Mesendoderm (in vitro differentiated cells): ENCODE measurements at regions not wholly inside any gene's neighbourhood (a gene's known extent, or its start where the extent isn't known, plus 50 kb on each side); places are given as distances from the start of the nearest gene placed in this dataset.

Experiments
- DNase-seq: peaks from one replicate; pipeline ENCODE4 v3.0.0; 2013
- H2AK5ac ChIP-seq: 2 replicates; pipeline ENCODE4 v1.6.1; 2013; ENCODE audit warnings: low read length, inconsistent platforms
- H2BK120ac ChIP-seq: 2 replicates; pipeline ENCODE4 v1.6.1; 2013; ENCODE audit warnings: low read depth, mild to moderate bottlenecking, low read length, moderate library complexity, mixed read lengths
- H2BK15ac ChIP-seq: replicated peaks from 2 replicates; pipeline ENCODE4 v1.6.1; 2013; ENCODE audit warnings: low read depth, mild to moderate bottlenecking, moderate library complexity
- H2BK5ac ChIP-seq: 2 replicates; pipeline ENCODE4 v1.6.1; 2013; ENCODE audit warnings: low read length, inconsistent platforms
- H3K18ac ChIP-seq: 2 replicates; pipeline ENCODE4 v1.6.1; 2013; ENCODE audit warnings: mild to moderate bottlenecking, low read length, mixed read lengths
- H3K23ac ChIP-seq: one replicate; pipeline ENCODE4 v1.6.1; 2013; ENCODE audit warnings: low read length
- H3K27ac ChIP-seq: 2 replicates; pipeline ENCODE4 v1.5.1; 2013; ENCODE audit warnings: low read depth, mild to moderate bottlenecking, inconsistent platforms, low read length, moderate library complexity
- H3K27me3 ChIP-seq: 2 replicates; pipeline ENCODE4 v1.6.1; 2013; ENCODE audit warnings: low read length, control low read depth, mild to moderate bottlenecking, inconsistent platforms; ENCODE audit not compliant: insufficient read depth, poor library complexity
- H3K36me3 ChIP-seq: 2 replicates; pipeline ENCODE4 v1.6.1; 2013; ENCODE audit warnings: low read length, inconsistent platforms; ENCODE audit not compliant: control insufficient read depth, insufficient read depth
- H3K4ac ChIP-seq: one replicate; pipeline ENCODE4 v1.6.1; 2013; ENCODE audit warnings: low read depth, mild to moderate bottlenecking, low read length, moderate library complexity
- H3K4me1 ChIP-seq: 2 replicates; pipeline ENCODE4 v1.6.1; 2013; ENCODE audit warnings: low read depth, low read length, inconsistent platforms; ENCODE audit not compliant: control insufficient read depth
- H3K4me2 ChIP-seq: 2 replicates; pipeline ENCODE4 v1.6.1; 2013; ENCODE audit warnings: low read length
- H3K4me3 ChIP-seq: 2 replicates; pipeline ENCODE4 v1.5.1; 2013; ENCODE audit warnings: mild to moderate bottlenecking, low read length
- H3K56ac ChIP-seq: one replicate; pipeline ENCODE4 v1.6.1; 2013; ENCODE audit warnings: low read length
- H3K79me1 ChIP-seq: 2 replicates; pipeline ENCODE4 v1.6.1; 2013; ENCODE audit warnings: low read length, inconsistent platforms
- H3K79me2 ChIP-seq: 2 replicates; pipeline ENCODE4 v1.6.1; 2013; ENCODE audit warnings: mild to moderate bottlenecking, low read length; ENCODE audit not compliant: control insufficient read depth, insufficient read depth
- H3K9ac ChIP-seq: 2 replicates; pipeline ENCODE4 v1.6.1; 2013; ENCODE audit warnings: low read length, inconsistent platforms
- H4K5ac ChIP-seq: one replicate; pipeline ENCODE4 v1.6.1; 2013; ENCODE audit warnings: low read length
- H4K8ac ChIP-seq: one replicate; pipeline ENCODE4 v1.6.1; 2013; ENCODE audit warnings: low read depth, mild to moderate bottlenecking, control low read depth, low read length, moderate library complexity
- WGBS: extraction: QIAGEN DNeasy Blood & Tissue Kit; methylation state at CpG from one replicate; pipeline ENCODE4 v1.1.7; 2013; ENCODE audit warnings: low lambda C conversion rate, missing lambda C conversion rate; ENCODE audit not compliant: insufficient coverage; ENCODE audit errors: extremely low coverage; 5-methylcytosine and 5-hydroxymethylcytosine counted together

DNA sequence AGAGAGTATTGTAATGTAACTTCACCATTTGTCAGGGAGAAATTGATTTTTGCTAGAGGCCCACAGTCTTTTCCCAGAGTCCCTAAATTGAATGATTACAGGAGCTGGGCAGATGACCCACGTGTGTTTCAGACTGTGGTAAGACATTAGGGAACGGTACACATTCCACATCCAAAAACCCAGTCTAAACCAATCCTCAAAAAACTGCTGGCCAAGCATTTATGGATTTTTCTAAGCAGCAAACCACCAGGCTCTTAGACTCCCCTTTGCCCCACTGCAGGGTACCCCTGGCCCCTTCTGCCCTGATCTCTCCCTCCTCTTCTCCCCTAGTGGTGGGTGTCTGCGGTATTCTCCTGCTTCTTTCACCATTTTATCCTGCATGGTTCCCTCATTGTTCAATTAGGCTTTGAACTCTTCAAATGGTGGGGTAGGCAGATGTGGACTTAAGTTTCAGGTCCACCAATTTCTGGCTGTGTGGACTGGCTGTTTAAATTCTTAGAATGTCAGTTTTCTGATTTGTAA lies 135.5 kb upstream of the SORCS3 start:
- Histone ChIP-seq H3K79me1 (no peaks in the 10 kb centered on the region), H3K4me3 (no peak overlapping the region), H4K5ac (no peak overlapping the region), H4K8ac (no peak overlapping the region), H3K27me3 (no peaks in the 10 kb centered on the region), H2BK5ac (no peak overlapping the region), H3K18ac (no peak overlapping the region), H3K4me2 (no peak overlapping the region), H3K4ac (no peak overlapping the region), H3K56ac (no peak overlapping the region), H2AK5ac (no peak overlapping the region), H3K23ac (no peak overlapping the region), H2BK120ac (no peak overlapping the region), H3K36me3 (no peaks in the 10 kb centered on the region), H3K9ac (no peak overlapping the region), H3K27ac (no peak overlapping the region), H3K79me2 (no peaks in the 10 kb centered on the region), H3K4me1 (no peaks in the 10 kb centered on the region), H2BK15ac (no peak overlapping the region)
- no CpG with 5 or more reads among the region's 3 CpGs for WGBS
- no peak for DNase-seq

DNA sequence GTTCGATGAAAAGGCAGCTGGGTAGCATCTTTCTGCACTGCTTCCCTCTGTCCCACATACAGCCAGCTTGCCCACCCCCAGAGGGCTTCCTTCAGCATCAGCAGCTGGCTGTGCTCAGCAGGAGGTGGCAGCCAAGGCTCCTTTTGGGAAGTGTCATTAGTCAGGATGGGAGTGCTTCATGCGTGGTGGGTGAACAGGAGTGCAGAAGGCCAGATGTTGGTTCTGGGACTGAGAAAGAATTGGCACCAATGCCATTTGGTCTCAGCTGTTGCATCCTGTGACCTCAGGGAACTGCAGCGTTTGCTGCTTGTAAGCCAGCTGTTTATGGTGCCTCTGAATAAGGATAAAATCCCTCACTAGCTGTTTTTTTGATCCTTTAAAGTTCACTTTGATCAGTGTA lies 131.1 kb upstream of the SORCS3 start:
- no CpG with 5 or more reads among the region's 3 CpGs for WGBS
- H4K5ac ChIP-seq, result no peak overlapping the region
- no peaks in the 10 kb centered on the region for H3K79me1 ChIP-seq
- no peak overlapping the region for H3K18ac ChIP-seq
- H3K56ac ChIP-seq, result no peak overlapping the region
- no peaks in the 10 kb centered on the region for H3K27me3 ChIP-seq
- H3K4me3 ChIP-seq, result no peak overlapping the region
- H3K9ac ChIP-seq, result no peak overlapping the region
- no peak overlapping the region for H3K4ac ChIP-seq
- H3K4me2 ChIP-seq, result no peak overlapping the region
- H4K8ac ChIP-seq, result no peak overlapping the region
- H2BK120ac ChIP-seq, result no peak overlapping the region
- H2BK15ac ChIP-seq, result no peak overlapping the region
- H3K79me2 ChIP-seq, result no peaks in the 10 kb centered on the region
- no peak overlapping the region for H3K23ac ChIP-seq
- no peaks in the 10 kb centered on the region for H3K36me3 ChIP-seq
- no peak overlapping the region for H3K27ac ChIP-seq
- no peaks in the 10 kb centered on the region for H3K4me1 ChIP-seq
- H2AK5ac ChIP-seq, result no peak overlapping the region
- no peak overlapping the region for H2BK5ac ChIP-seq
- no peak for DNase-seq

DNA sequence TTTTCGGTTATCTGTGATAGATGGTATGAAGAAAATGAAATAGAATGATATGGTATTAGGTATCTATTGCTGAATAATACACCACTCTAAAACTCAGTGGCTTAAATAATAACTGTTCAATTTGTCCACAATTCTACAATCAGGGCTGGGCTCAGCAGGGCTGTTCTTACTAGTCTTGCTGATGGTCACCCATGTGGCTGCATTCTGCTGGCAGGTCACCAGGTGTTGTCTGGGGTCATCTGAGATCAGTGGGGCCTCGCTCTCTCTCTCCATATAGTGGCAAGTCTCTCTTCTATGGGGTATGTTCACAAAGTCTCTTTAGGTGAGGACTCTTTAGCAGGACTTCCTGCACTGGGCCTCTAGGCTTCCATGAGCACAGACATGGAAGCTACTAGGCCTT lies 130.4 kb upstream of the SORCS3 start:
- no peak overlapping the region for H3K4me2 ChIP-seq
- H3K27me3 ChIP-seq, result no peaks in the 10 kb centered on the region
- H3K18ac ChIP-seq, result no peak overlapping the region
- H3K4me1 ChIP-seq, result peaks cover 3% of the 10 kb centered on the region
- H3K23ac ChIP-seq, result no peak overlapping the region
- no peak overlapping the region for H3K9ac ChIP-seq
- no peaks in the 10 kb centered on the region for H3K79me1 ChIP-seq
- H2BK120ac ChIP-seq, result no peak overlapping the region
- H3K36me3 ChIP-seq, result no peaks in the 10 kb centered on the region
- H2BK5ac ChIP-seq, result no peak overlapping the region
- no CpG with 5 or more reads among the region's 2 CpGs for WGBS
- no peaks in the 10 kb centered on the region for H3K79me2 ChIP-seq
- H2BK15ac ChIP-seq, result no peak overlapping the region
- H4K8ac ChIP-seq, result no peak overlapping the region
- H2AK5ac ChIP-seq, result no peak overlapping the region
- no peak overlapping the region for H4K5ac ChIP-seq
- H3K56ac ChIP-seq, result no peak overlapping the region
- no peak overlapping the region for H3K27ac ChIP-seq
- no peak for DNase-seq
- H3K4ac ChIP-seq, result no peak overlapping the region
- no peak overlapping the region for H3K4me3 ChIP-seq

DNA sequence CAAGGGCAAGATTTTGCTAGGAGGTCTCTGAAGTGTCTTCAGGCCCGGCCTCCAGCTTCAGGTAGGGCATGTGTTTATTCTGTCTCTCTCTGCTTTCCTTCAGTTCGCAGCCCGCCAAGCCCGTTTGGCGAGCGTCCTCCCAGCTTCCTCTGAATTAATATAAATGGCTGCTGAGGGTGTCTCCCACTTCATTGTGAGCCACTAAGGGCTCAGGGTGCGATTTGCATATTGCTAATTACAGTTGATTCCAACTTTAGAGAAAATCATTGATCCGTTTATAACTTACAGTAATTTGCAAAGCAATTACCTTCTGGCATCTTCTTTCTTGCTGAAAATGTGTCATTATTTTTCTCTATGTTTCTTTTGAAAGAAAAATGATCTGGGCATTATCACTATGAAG lies 128.3 kb upstream of the SORCS3 start:
- Histone ChIP-seq H3K27ac (no peak overlapping the region), H3K4me3 (no peak overlapping the region), H3K27me3 (no peaks in the 10 kb centered on the region), H2BK15ac (no peak overlapping the region), H3K9ac (no peak overlapping the region), H3K79me2 (no peaks in the 10 kb centered on the region), H2AK5ac (no peak overlapping the region), H3K18ac (no peak overlapping the region), H3K4me2 (no peak overlapping the region), H3K4ac (no peak overlapping the region), H3K4me1 (peaks cover 3% of the 10 kb centered on the region), H3K79me1 (no peaks in the 10 kb centered on the region), H2BK5ac (no peak overlapping the region), H4K8ac (no peak overlapping the region), H3K56ac (no peak overlapping the region), H3K36me3 (no peaks in the 10 kb centered on the region), H2BK120ac (no peak overlapping the region), H4K5ac (no peak overlapping the region), H3K23ac (no peak overlapping the region)
- no CpG with 5 or more reads among the region's 8 CpGs for WGBS
- no peak for DNase-seq

DNA sequence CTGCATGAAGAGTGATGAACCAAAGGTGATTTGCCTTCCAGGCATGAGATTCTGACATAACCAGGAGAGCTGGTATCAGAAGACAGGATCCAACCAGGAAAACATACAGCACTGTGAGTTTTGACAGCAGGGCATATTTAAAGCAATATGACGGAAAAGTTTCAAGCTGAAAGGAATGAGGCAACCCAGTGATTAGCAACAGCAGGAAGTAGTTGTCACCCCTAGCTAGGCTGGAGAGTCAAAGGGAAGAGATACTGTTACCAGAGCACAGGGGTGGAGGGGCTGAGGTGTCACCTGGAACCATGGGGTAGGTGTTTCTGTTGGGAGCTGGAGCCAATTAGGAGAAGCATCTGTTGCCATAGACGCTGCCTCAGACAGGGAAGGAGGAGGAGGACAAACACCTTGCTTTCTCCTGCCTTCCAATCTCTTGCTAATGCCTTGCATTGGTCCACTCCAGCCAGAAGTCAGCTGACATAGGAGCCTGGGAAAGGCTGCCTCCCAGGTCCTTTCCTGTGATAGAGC lies 125.4 kb upstream of the SORCS3 start:
- no peak overlapping the region for H3K4me2 ChIP-seq
- H2BK15ac ChIP-seq, result no peak overlapping the region
- no peak overlapping the region for H3K4me3 ChIP-seq
- H4K8ac ChIP-seq, result no peak overlapping the region
- H3K23ac ChIP-seq, result no peak overlapping the region
- WGBS, result no CpG with 5 or more reads among the region's 2 CpGs
- H2BK5ac ChIP-seq, result no peak overlapping the region
- no peak overlapping the region for H2BK120ac ChIP-seq
- H3K36me3 ChIP-seq, result no peaks in the 10 kb centered on the region
- no peaks in the 10 kb centered on the region for H3K79me2 ChIP-seq
- H3K27ac ChIP-seq, result no peak overlapping the region
- no peaks in the 10 kb centered on the region for H3K79me1 ChIP-seq
- H3K4ac ChIP-seq, result no peak overlapping the region
- DNase-seq, result peak; percentile 93
- H3K27me3 ChIP-seq, result no peaks in the 10 kb centered on the region
- no peak overlapping the region for H3K18ac ChIP-seq
- no peak overlapping the region for H4K5ac ChIP-seq
- H3K9ac ChIP-seq, result no peak overlapping the region
- H3K4me1 ChIP-seq, result peaks cover 3% of the 10 kb centered on the region
- H3K56ac ChIP-seq, result no peak overlapping the region
- no peak overlapping the region for H2AK5ac ChIP-seq

DNA sequence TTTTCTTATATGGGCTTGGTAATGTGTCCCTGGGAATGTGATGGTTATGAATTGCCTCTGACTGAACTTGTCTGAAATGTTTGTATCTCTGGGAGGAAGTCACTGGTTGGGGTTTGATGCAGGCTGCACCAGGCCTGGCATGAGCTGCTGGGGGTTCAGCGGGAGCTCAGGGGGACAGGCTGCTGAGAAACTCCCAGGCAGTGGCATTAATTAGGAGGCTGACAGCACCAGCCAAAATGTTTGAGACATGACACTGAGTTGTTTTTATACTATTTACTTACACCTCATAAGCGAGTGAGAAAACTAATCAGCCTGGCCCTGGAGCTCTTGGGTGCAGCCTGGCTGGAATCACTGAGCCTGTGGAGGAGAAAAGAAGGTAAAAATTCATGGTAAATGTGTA lies 124.1 kb upstream of the SORCS3 start:
- Histone ChIP-seq H3K4me2 (no peak overlapping the region), H4K8ac (no peak overlapping the region), H3K4ac (no peak overlapping the region), H3K56ac (no peak overlapping the region), H3K79me2 (no peaks in the 10 kb centered on the region), H3K23ac (no peak overlapping the region), H3K27me3 (no peaks in the 10 kb centered on the region), H2AK5ac (no peak overlapping the region), H3K18ac (no peak overlapping the region), H3K27ac (no peak overlapping the region), H3K4me1 (peaks cover 3% of the 10 kb centered on the region), H3K79me1 (no peaks in the 10 kb centered on the region), H4K5ac (no peak overlapping the region), H3K9ac (no peak overlapping the region), H3K36me3 (no peaks in the 10 kb centered on the region), H2BK120ac (no peak overlapping the region), H2BK5ac (no peak overlapping the region), H2BK15ac (no peak overlapping the region), H3K4me3 (no peak overlapping the region)
- no CpG with 5 or more reads among the region's 2 CpGs for WGBS
- DNase-seq, result no peak
